H1 (cell line): ENCODE measurements at regions not wholly inside any gene's neighbourhood (a gene's known extent, or its start where the extent isn't known, plus 50 kb on each side); places are given as distances from the start of the nearest gene placed in this dataset.

ENCODE experiments used
- CTCF ChIA-PET: fragments of 300-600 bp; sonication (Branson Sonifier 250); formaldehyde crosslinking; loops from one replicate; lab custom pipeline; 2021; ENCODE audit not compliant: partially characterized antibody; lab: Charles Lee
- POLR2A ChIA-PET: fragments of 300-600 bp; sonication (Branson Sonifier 250); formaldehyde crosslinking; loops from one replicate; lab custom pipeline; 2021; ENCODE audit warnings: inconsistent platforms; ENCODE audit not compliant: partially characterized antibody; lab: Charles Lee
- DNase-seq, 2 experiments: peaks; one replicate each; pipeline versions ENCODE4 v3.0.0 to v3.0.0-alpha.2; 2010 to 2022; ENCODE audit warnings: low spot score in 2 of 2, low read depth in 1 of 2, mixed read lengths in 1 of 2
- FAIRE-seq: peaks from 2 replicates; lab custom pipeline; 2011; peaks lifted over from hg19 to GRCh38; lab: Jason Lieb, UNC
- H2AFZ ChIP-seq: 2 replicates; pipeline ENCODE4 v1.8.1; 2012; ENCODE audit warnings: low read length, inconsistent platforms
- H2AK5ac ChIP-seq: 2 replicates; pipeline ENCODE4 v1.6.1; 2013; ENCODE audit warnings: low read depth, low read length
- H2BK120ac ChIP-seq: replicated peaks from 2 replicates; pipeline ENCODE3; 2013; ENCODE audit warnings: low read depth, low read length, inconsistent platforms
- H2BK12ac ChIP-seq: 2 replicates; pipeline ENCODE4 v1.6.1; 2013; ENCODE audit warnings: low read depth, low read length
- H2BK15ac ChIP-seq: 2 replicates; pipeline ENCODE4 v1.6.1; 2013; ENCODE audit warnings: low read length
- H2BK20ac ChIP-seq: 2 replicates; pipeline ENCODE4 v1.6.1; 2013; ENCODE audit warnings: low read length
- H2BK5ac ChIP-seq: 2 replicates; pipeline ENCODE4 v1.6.1; 2013; ENCODE audit warnings: low read depth, low read length
- H3K14ac ChIP-seq: 2 replicates; pipeline ENCODE4 v1.6.1; 2013; ENCODE audit warnings: inconsistent platforms; ENCODE audit not compliant: insufficient read length
- H3K18ac ChIP-seq: 2 replicates; pipeline ENCODE4 v1.6.1; 2013; ENCODE audit warnings: low read length; ENCODE audit errors: extremely low read depth
- H3K23ac ChIP-seq: 2 replicates; pipeline ENCODE4 v1.6.1; 2013; ENCODE audit warnings: inconsistent platforms; ENCODE audit not compliant: insufficient read length
- H3K23me2 ChIP-seq: 2 replicates; pipeline ENCODE4 v1.6.1; 2013; ENCODE audit warnings: low read depth, low read length
- H3K27ac ChIP-seq: 2 replicates; pipeline ENCODE4 v1.6.1; 2011; ENCODE audit warnings: low read depth, low read length, inconsistent platforms
- H3K27me3 ChIP-seq, 4 experiments: replicated peaks in 1 of 4; 1 replicate in 1 of 4; 2 replicates in 3 of 4; pipeline versions ENCODE4 v1.6.1 to v1.8.1; 2011 to 2013; ENCODE audit warnings: low read length in 3 of 4, mild to moderate bottlenecking in 3 of 4, inconsistent platforms in 2 of 4, mixed read lengths in 2 of 4, moderate library complexity in 1 of 4; ENCODE audit not compliant: control insufficient read depth in 3 of 4, insufficient read depth in 3 of 4; ENCODE audit errors: extremely low read depth in 1 of 4
- H3K36me3 ChIP-seq, 4 experiments: 2 replicates each; pipeline versions ENCODE4 v1.6.1 to v1.8.1; 2011 to 2013; ENCODE audit warnings: mild to moderate bottlenecking in 4 of 4, low read length in 3 of 4, moderate library complexity in 2 of 4, control low read depth in 1 of 4, inconsistent platforms in 1 of 4; ENCODE audit not compliant: insufficient read depth in 4 of 4, control insufficient read depth in 2 of 4
- H3K4ac ChIP-seq: replicated peaks from 2 replicates; pipeline ENCODE3; 2013; ENCODE audit warnings: low read length, low read depth, mixed read lengths, inconsistent platforms; ENCODE audit not compliant: insufficient read length
- H3K4me1 ChIP-seq, 4 experiments: replicated peaks in 1 of 4; 1 replicate in 1 of 4; 2 replicates in 3 of 4; pipeline versions ENCODE4 v1.6.1 to v1.8.1; 2011 to 2013; ENCODE audit warnings: low read length in 3 of 4, inconsistent platforms in 2 of 4, mixed read lengths in 1 of 4; ENCODE audit not compliant: insufficient read depth in 4 of 4, control insufficient read depth in 3 of 4
- H3K4me2 ChIP-seq, 2 experiments: 2 replicates each; pipeline versions ENCODE4 v1.6.1 to v1.8.1; 2011 to 2013; ENCODE audit warnings: low read depth in 2 of 2, low read length in 2 of 2, control low read depth in 1 of 2, inconsistent platforms in 1 of 2, mild to moderate bottlenecking in 1 of 2; ENCODE audit not compliant: insufficient read depth in 1 of 2
- H3K4me3 ChIP-seq, 4 experiments: fragments of 200-600, 300-600 bp in 1 of 4; sonication (generic), shearing (Covaris generic), sonication (Bioruptor Twin) in 1 of 4; 2 replicates each; pipeline versions ENCODE4 v1.5.1 to v1.8.1; 2011 to 2016; ENCODE audit warnings: low read length in 4 of 4, low read depth in 3 of 4, control low read depth in 2 of 4, inconsistent platforms in 2 of 4, mild to moderate bottlenecking in 2 of 4, mixed read lengths in 1 of 4, moderate library complexity in 1 of 4; ENCODE audit not compliant: insufficient read depth in 2 of 4; ENCODE audit errors: extremely low read depth in 1 of 4
- H3K56ac ChIP-seq: replicated peaks from 2 replicates; pipeline ENCODE3; 2013; ENCODE audit warnings: low read depth, mild to moderate bottlenecking, mixed read lengths, low read length, inconsistent platforms; ENCODE audit not compliant: insufficient read length
- H3K79me1 ChIP-seq: 2 replicates; pipeline ENCODE4 v1.6.1; 2013; ENCODE audit warnings: low read depth, low read length, control low read depth
- H3K79me2 ChIP-seq, 2 experiments: 2 replicates each; pipeline versions ENCODE4 v1.6.1 to v1.8.1; 2012 to 2013; ENCODE audit warnings: low read length in 2 of 2, mild to moderate bottlenecking in 2 of 2, inconsistent platforms in 1 of 2; ENCODE audit not compliant: insufficient read depth in 2 of 2, control insufficient read depth in 1 of 2
- H3K9ac ChIP-seq, 4 experiments: replicated peaks in 1 of 4; 1 replicate in 1 of 4; 2 replicates in 3 of 4; pipeline versions ENCODE4 v1.6.1 to v1.8.1; 2011 to 2013; ENCODE audit warnings: low read depth in 3 of 4, low read length in 3 of 4, control low read depth in 2 of 4, mild to moderate bottlenecking in 2 of 4, moderate library complexity in 2 of 4, inconsistent platforms in 1 of 4; ENCODE audit errors: extremely low read depth in 1 of 4
- H3K9me3 ChIP-seq, 2 experiments: 2 replicates each; pipeline versions ENCODE4 v1.6.1 to v1.8.1; 2012 to 2013; ENCODE audit warnings: mild to moderate bottlenecking in 2 of 2, moderate library complexity in 2 of 2, control low read depth in 1 of 2, inconsistent platforms in 1 of 2, low read depth in 1 of 2, low read length in 1 of 2, mixed read lengths in 1 of 2; ENCODE audit not compliant: insufficient read depth in 2 of 2
- H4K20me1 ChIP-seq, 2 experiments: replicated peaks in 1 of 2; 2 replicates each; pipeline versions ENCODE3 to v1.8.1; 2011 to 2013; ENCODE audit warnings: inconsistent platforms in 2 of 2, low read length in 2 of 2, mild to moderate bottlenecking in 1 of 2; ENCODE audit not compliant: insufficient read depth in 2 of 2, control insufficient read depth in 1 of 2
- H4K5ac ChIP-seq: 2 replicates; pipeline ENCODE4 v1.6.1; 2013; ENCODE audit warnings: low read length, low read depth, mixed read lengths, inconsistent platforms; ENCODE audit not compliant: insufficient read length
- H4K8ac ChIP-seq: 2 replicates; pipeline ENCODE4 v1.8.0; 2013; ENCODE audit warnings: mild to moderate bottlenecking, moderate library complexity, low read length, inconsistent platforms; ENCODE audit not compliant: insufficient read depth; ENCODE audit errors: extremely low read depth
- H4K91ac ChIP-seq: replicated peaks from 2 replicates; pipeline ENCODE3; 2013; ENCODE audit warnings: low read length, mixed read lengths, inconsistent platforms; ENCODE audit not compliant: insufficient read length
- BRCA1 ChIP-seq: IDR thresholded peaks from 2 replicates; pipeline ENCODE4 v1.6.1; 2012; ENCODE audit warnings: low read depth, low read length, improper control_type of control experiment
- CHD2 ChIP-seq: IDR thresholded peaks from 2 replicates; pipeline ENCODE4 v1.6.1; 2012; ENCODE audit warnings: low read length, improper control_type of control experiment
- EGR1 ChIP-seq: IDR thresholded peaks from 2 replicates; pipeline ENCODE4 v1.6.1; 2011; ENCODE audit warnings: low read depth, low read length, borderline replicate concordance
- EP300 ChIP-seq, 2 experiments: IDR thresholded peaks; 1 replicate in 1 of 2; 2 replicates in 1 of 2; pipeline ENCODE4 v1.6.1; 2011 to 2012; ENCODE audit warnings: low read depth in 2 of 2, low read length in 2 of 2, mild to moderate bottlenecking in 2 of 2, borderline replicate concordance in 1 of 2, inconsistent platforms in 1 of 2, moderate library complexity in 1 of 2
- JUND ChIP-seq: IDR thresholded peaks from 2 replicates; pipeline ENCODE4 v1.6.1; 2011; ENCODE audit warnings: mild to moderate bottlenecking, improper control_type of control experiment, low read length
- NANOG ChIP-seq: IDR thresholded peaks from 2 replicates; pipeline ENCODE4 v1.6.1; 2011; ENCODE audit warnings: low read length, low read depth, mild to moderate bottlenecking, inconsistent platforms; ENCODE audit not compliant: insufficient read depth, poor library complexity, severe bottlenecking
- RXRA ChIP-seq: IDR thresholded peaks from 2 replicates; pipeline ENCODE4 v1.6.1; 2011; ENCODE audit warnings: low read depth, mild to moderate bottlenecking, low read length, moderate library complexity; ENCODE audit not compliant: insufficient read depth
- SIRT6 ChIP-seq: IDR thresholded peaks from one replicate; pipeline ENCODE4 v1.7.1; 2012; ENCODE audit warnings: low read length, inconsistent platforms
- TAF7 ChIP-seq: optimal IDR thresholded peaks from 2 replicates; pipeline ENCODE3; 2011; ENCODE audit warnings: low read depth, mild to moderate bottlenecking, inconsistent platforms, low read length, moderate library complexity, borderline replicate concordance
- TEAD4 ChIP-seq: IDR thresholded peaks from 2 replicates; pipeline ENCODE4 v1.6.1; 2012; ENCODE audit warnings: low read depth, low read length, inconsistent platforms, mixed read lengths
- USF2 ChIP-seq: IDR thresholded peaks from 2 replicates; pipeline ENCODE4 v1.6.1; 2011; ENCODE audit warnings: low read length, improper control_type of control experiment
- YY1 ChIP-seq: IDR thresholded peaks from 2 replicates; pipeline ENCODE4 v1.6.1; 2011; ENCODE audit warnings: low read depth, mild to moderate bottlenecking, low read length
- WGBS, 2 experiments: shearing (Covaris generic) in 1 of 2; methylation state at CpG; one replicate each; pipeline versions ENCODE4 v1.1.6 to v1.1.7; 2013 to 2015; ENCODE audit warnings: low lambda C conversion rate in 2 of 2, mixed read lengths in 2 of 2, inconsistent platforms in 1 of 2, low coverage in 1 of 2, missing lambda C conversion rate in 1 of 2; ENCODE audit not compliant: insufficient replicate concordance in 2 of 2, insufficient coverage in 1 of 2, insufficient read length in 1 of 2; ENCODE audit errors: extremely low coverage in 1 of 2, missing lambda C conversion rate in 1 of 2; 5-methylcytosine and 5-hydroxymethylcytosine counted together
- TF ChIP-seq, protein P1 (sequence below): IDR thresholded peaks from 2 replicates; pipeline ENCODE4 v1.6.1; 2011; ENCODE audit warnings: low read depth, mild to moderate bottlenecking, low read length; ENCODE audit not compliant: insufficient read depth

DNA sequence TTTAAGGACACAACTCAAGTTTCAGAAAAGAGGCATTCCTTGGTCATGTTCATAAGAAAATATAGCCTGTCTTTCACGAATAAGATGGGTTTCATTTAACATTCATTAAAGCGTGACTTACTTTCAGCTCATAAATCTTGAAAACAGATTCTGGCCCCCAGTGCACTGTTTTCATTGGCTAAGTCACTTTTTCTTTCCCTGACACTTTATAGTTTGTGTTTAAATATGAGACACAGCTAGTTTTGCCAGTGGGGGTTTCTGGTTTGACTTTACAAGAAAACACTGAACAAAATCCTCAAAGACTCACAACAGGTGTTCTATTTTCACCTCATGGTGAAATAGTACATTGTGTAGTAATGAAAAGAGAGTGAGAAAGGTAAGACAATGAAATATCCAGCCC is 65.9 kb downstream of the PHLDA1 start:
- POLR2A ChIA-PET: interaction anchor here (0.9 kb wide), 1 partner anchor 12 kb away, joined by 3 read pairs; no protein-coding TSS in a partner anchor
- 98% methylated on average over 2 of the region's 2 CpGs; no CpG with 5 or more reads in 1 of the 2 experiments for WGBS, 2 experiments
- Histone ChIP-seq H3K18ac (no peak overlapping the region), H3K4me1 (peaks cover 2 to 12% (median 6%) of the 10 kb centered on the region in 4 experiments; a peak in 6 of 7 replicates), H3K56ac (no peak overlapping the region)
- no peak for TF ChIP-seq EGR1
- no peak for TF ChIP-seq BRCA1
- TF ChIP-seq RXRA: no peak
- TF ChIP-seq JUND: no peak
- no peak for TF ChIP-seq NANOG
- no peak for TF ChIP-seq SIRT6
- TF ChIP-seq YY1: no peak
- TF ChIP-seq, protein P1, sequence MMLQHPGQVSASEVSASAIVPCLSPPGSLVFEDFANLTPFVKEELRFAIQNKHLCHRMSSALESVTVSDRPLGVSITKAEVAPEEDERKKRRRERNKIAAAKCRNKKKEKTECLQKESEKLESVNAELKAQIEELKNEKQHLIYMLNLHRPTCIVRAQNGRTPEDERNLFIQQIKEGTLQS: no peak
- TF ChIP-seq TEAD4: no peak
- TF ChIP-seq EP300 (IDR thresholded peaks at IDR 0.05; ENCODE audit: borderline replicate concordance in 1 of 2, low read depth in 2 of 2, low read length in 2 of 2): no peak
- TF ChIP-seq CHD2: no peak
- TF ChIP-seq USF2: no peak
- TF ChIP-seq TAF7: no peak
- TF ChIP-seq, all 59 proteins: peak for 0
- Histone ChIP-seq H3K4me2 (no peak overlapping the region), H3K79me2 (no peaks in the 10 kb centered on the region), H2BK12ac (no peak overlapping the region), H3K9ac (no peak overlapping the region), H3K27ac (no peak overlapping the region), H3K9me3 (no peaks in the 10 kb centered on the region), H3K4me3 (no peak overlapping the region), H4K91ac (no peak overlapping the region), H2BK20ac (no peak overlapping the region), H2AFZ (no peak overlapping the region), H3K27me3 (no peaks in the 10 kb centered on the region), H3K79me1 (no peaks in the 10 kb centered on the region), H2BK5ac (no peak overlapping the region), H2BK120ac (no peak overlapping the region), H2AK5ac (no peak overlapping the region), H2BK15ac (no peak overlapping the region), H4K20me1 (no peaks in the 10 kb centered on the region), H3K23ac (no peak overlapping the region), H3K14ac (no peak overlapping the region), H3K4ac (no peak overlapping the region), H3K23me2 (peaks cover 4% of the 10 kb centered on the region; the same call in 1 of the 2 replicates), H4K8ac (no peak overlapping the region), H4K5ac (no peak overlapping the region), H3K36me3 (no peaks in the 10 kb centered on the region)
- no peak for FAIRE-seq
- CTCF ChIA-PET: no interaction called here
- DNase-seq: no peak
